ENCODE measurements at regions not wholly inside any gene's neighbourhood (a gene's known extent, or its start where the extent isn't known, plus 50 kb on each side); places are given as distances from the start of the nearest gene placed in this dataset.
"Not testable (repeated sequence)": the region's sequence is repeated elsewhere in the genome, so short reads cannot be mapped to it uniquely, and the experiment has no call there.

DNA sequence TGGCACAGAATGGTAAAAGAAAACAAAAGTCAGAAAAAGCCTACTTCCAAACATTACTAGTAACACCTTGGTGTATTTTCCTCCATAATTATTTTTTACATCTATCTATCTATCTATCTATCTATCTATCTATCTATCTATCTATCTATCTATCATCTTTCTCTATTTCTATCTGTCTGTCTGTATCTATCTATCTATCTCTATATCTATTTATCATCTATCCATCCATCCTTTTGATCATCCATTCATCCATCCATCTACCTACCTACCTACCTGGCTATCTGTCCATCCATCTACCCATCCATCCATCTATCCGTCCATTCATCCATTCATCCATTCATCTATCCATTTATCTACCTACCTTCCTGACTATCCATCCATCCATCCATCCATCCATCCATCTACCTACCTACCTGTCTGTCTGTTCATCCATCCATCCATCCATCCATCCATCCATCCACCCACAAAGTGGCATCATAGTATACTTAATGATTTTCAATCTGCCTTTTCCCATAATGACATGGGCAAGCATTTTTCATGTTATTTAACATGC is 121.9 kb upstream of the NEK6 start:
- TF ChIP-seq, protein P1, sequence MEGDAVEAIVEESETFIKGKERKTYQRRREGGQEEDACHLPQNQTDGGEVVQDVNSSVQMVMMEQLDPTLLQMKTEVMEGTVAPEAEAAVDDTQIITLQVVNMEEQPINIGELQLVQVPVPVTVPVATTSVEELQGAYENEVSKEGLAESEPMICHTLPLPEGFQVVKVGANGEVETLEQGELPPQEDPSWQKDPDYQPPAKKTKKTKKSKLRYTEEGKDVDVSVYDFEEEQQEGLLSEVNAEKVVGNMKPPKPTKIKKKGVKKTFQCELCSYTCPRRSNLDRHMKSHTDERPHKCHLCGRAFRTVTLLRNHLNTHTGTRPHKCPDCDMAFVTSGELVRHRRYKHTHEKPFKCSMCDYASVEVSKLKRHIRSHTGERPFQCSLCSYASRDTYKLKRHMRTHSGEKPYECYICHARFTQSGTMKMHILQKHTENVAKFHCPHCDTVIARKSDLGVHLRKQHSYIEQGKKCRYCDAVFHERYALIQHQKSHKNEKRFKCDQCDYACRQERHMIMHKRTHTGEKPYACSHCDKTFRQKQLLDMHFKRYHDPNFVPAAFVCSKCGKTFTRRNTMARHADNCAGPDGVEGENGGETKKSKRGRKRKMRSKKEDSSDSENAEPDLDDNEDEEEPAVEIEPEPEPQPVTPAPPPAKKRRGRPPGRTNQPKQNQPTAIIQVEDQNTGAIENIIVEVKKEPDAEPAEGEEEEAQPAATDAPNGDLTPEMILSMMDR (IDR thresholded peaks at IDR 0.05; ENCODE audit: low read depth, low read length, missing control alignments) = no peak
- H3K4me3 ChIP-seq (ENCODE audit: low read depth, low read length) = no peak overlapping the region
- no peak for DNase-seq (ENCODE audit: low read depth)

DNA sequence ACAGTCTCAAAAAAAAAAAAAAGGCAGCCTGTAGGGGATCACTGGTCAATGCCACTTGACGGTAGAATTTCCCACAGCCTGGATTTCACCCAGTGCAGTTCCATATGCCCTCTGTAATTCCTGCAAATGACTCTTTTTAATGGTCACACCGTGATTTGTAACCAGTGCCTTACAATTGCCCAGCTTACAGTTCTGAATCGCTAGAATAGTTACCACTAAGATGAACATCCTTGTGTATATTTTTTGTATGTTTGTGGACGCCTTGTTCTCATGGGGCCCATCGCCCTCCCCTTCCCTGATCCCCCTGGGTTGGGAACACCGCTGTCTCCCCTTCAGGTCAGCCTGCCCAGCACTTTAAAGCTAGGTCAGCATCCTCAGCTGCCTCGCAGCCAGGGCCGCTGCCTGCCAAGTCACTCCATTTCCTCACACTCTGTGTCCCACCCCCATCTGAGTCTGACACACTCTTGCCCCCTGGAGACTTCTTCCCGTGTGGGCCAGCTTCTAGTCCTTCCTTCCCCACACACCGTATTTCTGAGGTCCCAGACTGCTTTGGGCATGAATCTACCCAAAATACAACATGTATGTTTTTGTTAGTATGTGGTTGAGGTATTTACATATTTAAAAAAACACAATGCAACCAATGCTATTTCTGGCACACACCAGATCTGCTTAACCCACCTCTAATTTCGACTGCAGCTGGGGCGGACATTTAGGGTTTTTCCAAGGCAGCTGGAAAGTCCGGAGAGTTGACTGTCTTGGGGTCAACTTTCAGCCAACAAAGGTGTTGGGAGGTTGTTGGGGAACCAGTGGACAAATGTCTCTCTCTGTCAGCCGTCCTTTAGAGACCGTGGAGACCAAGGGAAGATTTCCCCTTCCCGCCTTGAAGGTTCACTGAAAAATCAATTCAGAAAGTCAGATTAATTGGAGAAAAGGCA is 120.5 kb upstream of the NEK6 start:
- peak overlapping the region; percentile 30; the same call in 1 of the 2 replicates for H3K4me3 ChIP-seq (ENCODE audit: low read depth, low read length)
- DNase-seq (ENCODE audit: low read depth) = peak; percentile 83
- TF ChIP-seq, protein P1 (IDR thresholded peaks at IDR 0.05; ENCODE audit: low read depth, low read length, missing control alignments) = no peak

DNA sequence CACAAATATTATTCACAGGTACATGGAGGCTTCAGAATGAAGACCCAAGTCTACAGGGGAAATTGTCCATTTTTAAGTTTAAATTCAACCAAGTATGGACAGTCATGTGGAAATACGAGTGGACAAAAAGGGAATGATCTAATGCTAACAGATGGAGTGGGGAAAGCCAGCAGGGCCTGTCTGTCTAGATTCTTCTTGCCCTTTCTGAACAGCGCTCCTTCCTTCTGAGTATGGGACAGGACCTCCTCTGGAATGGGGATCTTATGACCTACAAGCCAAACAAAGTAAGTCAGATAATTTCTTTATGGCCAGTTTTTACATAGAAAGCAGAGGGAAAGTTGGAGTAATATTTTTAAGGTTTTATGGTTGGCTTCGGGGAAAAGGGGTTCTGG is 119.8 kb upstream of the NEK6 start:
- DNase-seq (ENCODE audit: low read depth) = no peak
- peak overlapping the region; percentile 14; the same call in 1 of the 2 replicates for H3K4me3 ChIP-seq (ENCODE audit: low read depth, low read length)
- TF ChIP-seq, protein P1 (IDR thresholded peaks at IDR 0.05; ENCODE audit: low read depth, low read length, missing control alignments) = no peak

DNA sequence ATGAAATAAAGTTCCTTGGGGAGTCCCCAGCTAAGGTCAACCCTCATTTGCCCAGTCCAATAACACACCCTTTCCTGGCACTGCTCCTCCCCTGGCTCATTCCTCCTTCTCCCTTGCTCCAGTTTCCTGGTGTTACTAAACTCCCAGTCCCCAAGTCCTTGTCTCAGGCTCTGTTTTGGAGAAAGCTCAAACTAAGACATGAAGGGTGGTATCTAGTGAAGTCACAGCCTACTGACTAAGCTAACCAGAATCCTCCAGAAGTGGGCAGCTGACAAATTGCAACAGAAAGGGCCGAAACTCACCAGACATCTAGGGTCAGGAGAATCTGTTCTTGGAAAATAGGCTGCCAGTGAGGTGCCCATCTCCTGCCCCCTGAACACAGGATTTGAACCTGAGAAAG is 118.7 kb upstream of the NEK6 start:
- TF ChIP-seq, protein P1 (IDR thresholded peaks at IDR 0.05; ENCODE audit: low read depth, low read length, missing control alignments) = no peak
- DNase-seq (ENCODE audit: low read depth) = no peak
- no peak overlapping the region for H3K4me3 ChIP-seq (ENCODE audit: low read depth, low read length)

DNA sequence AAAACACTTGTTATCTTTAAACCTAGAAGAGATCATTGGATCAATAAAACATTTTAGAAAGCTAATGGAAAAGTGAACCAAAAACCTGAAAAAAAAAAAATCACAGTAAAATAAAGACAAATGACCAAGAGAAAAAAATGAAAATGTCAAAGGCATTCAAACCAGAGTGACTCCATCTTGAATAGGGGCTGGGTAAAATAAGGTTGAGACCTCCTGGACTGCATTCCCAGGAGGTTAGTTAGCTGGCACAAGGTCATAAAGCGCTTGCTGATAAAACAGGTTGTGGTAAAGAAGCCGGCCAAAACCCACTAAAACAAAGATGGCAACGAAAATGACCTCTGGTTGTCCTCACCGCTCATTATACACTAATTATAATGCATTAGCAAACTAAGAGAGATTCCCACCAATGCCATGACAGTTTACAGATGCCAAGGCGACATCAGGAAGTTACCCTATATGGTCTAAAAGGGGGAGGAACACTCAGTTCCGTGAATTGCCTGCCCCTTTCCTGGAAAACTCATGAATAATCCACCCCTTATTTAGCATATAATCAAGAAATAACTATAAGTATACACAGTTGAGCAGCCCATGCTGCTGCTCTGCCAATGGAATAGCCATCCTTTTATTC is 116.7 kb upstream of the NEK6 start:
- DNase-seq (ENCODE audit: low read depth) = no peak
- TF ChIP-seq, protein P1 (IDR thresholded peaks at IDR 0.05; ENCODE audit: low read depth, low read length, missing control alignments) = no peak
- H3K4me3 ChIP-seq (ENCODE audit: low read depth, low read length) = no peak overlapping the region

DNA sequence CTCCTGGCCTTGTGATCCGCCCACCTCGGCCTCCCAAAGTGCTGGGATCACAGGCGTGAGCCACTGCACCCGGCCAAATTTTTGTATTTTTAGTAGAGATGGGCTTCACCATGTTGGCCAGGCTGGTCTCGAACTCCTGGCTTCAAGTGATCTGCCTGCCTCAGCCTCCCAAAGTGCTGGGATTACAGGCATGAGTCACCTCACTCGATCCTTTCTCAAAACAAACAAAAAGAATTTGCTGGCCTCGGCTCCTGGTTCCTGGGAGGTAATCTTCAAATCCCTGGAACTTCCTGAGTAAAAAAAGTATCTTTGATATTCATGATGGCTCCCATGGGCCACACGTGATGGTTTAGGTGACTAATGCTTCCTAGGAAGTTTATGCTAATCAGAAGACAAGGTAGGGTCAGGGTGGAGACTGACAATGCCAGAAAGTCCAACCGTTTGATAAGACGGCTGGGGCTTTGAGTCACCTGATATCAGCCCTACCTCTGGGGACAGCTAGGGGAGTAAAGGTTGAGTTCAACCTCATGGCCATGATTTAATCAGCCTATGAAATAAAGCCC is 113.1 kb upstream of the NEK6 start:
- not testable (repeated sequence) for DNase-seq (ENCODE audit: low read depth); H3K4me3 ChIP-seq (ENCODE audit: low read depth, low read length)

DNA sequence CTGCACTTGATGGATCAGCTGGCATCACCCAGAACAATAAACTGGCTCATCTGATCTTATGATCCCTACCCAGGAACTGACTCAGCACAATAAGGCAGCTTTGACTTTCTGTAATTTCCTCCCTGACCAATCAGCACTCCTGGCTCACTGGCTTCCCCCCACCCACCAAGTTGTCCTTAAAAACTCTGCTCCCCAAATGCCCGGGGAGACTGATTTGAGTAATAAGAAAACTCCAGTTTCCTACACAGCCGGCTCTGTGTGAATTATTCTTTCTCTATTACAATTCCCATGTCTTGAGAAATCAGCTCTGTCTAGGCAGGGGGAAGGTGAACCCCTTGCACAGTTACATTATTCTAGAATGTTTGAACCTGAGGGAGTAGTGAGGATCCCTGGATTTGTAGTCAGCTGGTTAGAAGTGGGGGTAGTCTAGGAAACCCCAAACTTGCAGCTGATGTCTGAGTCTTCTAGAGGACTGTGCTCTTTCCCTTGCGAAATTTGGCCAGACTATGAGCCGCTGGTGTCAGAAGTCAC is 111.7 kb upstream of the NEK6 start:
- no peak overlapping the region for H3K4me3 ChIP-seq (ENCODE audit: low read depth, low read length)
- no peak for DNase-seq (ENCODE audit: low read depth)
- TF ChIP-seq, protein P1 (IDR thresholded peaks at IDR 0.05; ENCODE audit: low read depth, low read length, missing control alignments) = no peak

All from GM12864 (cell line).